NB4 (cell line): ENCODE measurements at regions not wholly inside any gene's neighbourhood (a gene's known extent, or its start where the extent isn't known, plus 50 kb on each side); places are given as distances from the start of the nearest gene placed in this dataset.

Source experiments
- DNase-seq: peaks from one replicate; pipeline ENCODE4 v3.0.0; 2010; ENCODE audit warnings: low read depth
- H3K4me3 ChIP-seq: one replicate; pipeline ENCODE4 v1.5.1; 2011; ENCODE audit warnings: mild to moderate bottlenecking, low read depth, low read length, moderate library complexity
- MYC ChIP-seq: IDR thresholded peaks from 2 replicates; pipeline ENCODE4 v1.6.1; 2011; ENCODE audit warnings: low read depth, low read length
- POLR2A ChIP-seq: IDR thresholded peaks from 2 replicates; pipeline ENCODE4 v1.6.1; 2011; ENCODE audit warnings: mild to moderate bottlenecking; ENCODE audit not compliant: insufficient read length; ENCODE audit errors: extremely low read depth
- TF ChIP-seq, protein P1 (sequence below): IDR thresholded peaks from one replicate; pipeline ENCODE4 v1.5.1; 2012; ENCODE audit warnings: low read depth, low read length
- TF ChIP-seq, protein P2 (sequence below): IDR thresholded peaks from 2 replicates; pipeline ENCODE4 v1.6.1; 2011; ENCODE audit warnings: low read depth, low read length

GRCh38 chr7:156177422-156178055, 365.3 kb upstream of the SHH start:
- TF ChIP-seq, protein P1, sequence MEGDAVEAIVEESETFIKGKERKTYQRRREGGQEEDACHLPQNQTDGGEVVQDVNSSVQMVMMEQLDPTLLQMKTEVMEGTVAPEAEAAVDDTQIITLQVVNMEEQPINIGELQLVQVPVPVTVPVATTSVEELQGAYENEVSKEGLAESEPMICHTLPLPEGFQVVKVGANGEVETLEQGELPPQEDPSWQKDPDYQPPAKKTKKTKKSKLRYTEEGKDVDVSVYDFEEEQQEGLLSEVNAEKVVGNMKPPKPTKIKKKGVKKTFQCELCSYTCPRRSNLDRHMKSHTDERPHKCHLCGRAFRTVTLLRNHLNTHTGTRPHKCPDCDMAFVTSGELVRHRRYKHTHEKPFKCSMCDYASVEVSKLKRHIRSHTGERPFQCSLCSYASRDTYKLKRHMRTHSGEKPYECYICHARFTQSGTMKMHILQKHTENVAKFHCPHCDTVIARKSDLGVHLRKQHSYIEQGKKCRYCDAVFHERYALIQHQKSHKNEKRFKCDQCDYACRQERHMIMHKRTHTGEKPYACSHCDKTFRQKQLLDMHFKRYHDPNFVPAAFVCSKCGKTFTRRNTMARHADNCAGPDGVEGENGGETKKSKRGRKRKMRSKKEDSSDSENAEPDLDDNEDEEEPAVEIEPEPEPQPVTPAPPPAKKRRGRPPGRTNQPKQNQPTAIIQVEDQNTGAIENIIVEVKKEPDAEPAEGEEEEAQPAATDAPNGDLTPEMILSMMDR: no peak
- H3K4me3 ChIP-seq: no peak overlapping the region
- no peak for DNase-seq

DNA sequence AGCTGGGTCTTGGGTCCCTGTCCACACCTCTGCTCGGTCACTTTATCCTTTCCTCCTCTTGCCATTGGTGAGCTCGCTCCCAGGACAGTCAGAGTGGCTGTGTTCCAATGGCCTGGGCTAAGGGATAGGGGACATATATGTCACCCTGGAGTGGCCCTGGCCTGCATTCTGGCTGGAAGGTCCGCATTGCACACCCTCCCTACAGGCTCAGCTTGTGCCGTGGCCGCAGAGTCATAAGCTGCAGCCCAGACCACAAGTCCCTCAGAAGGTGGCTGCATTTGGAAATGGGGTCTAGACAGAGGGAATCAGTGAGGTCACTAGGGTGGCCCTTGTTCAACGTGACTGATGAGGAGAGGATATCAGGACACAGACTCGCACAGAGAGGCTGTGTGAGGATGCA, 363.8 kb upstream of the SHH start:
- no peak overlapping the region for H3K4me3 ChIP-seq
- TF ChIP-seq, protein P1: no peak
- TF ChIP-seq MYC: no peak
- no peak for TF ChIP-seq POLR2A
- TF ChIP-seq, protein P2, sequence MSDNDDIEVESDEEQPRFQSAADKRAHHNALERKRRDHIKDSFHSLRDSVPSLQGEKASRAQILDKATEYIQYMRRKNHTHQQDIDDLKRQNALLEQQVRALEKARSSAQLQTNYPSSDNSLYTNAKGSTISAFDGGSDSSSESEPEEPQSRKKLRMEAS: no peak
- DNase-seq: no peak

- DNase-seq: no peak
Observed at GRCh38 chr7:156175003-156175402, 362.7 kb upstream of the SHH start.

GRCh38 chr7:156174428-156174827, 362.2 kb upstream of the SHH start:
- H3K4me3 ChIP-seq: no peak overlapping the region
- TF ChIP-seq, protein P1: no peak
- TF ChIP-seq MYC: no peak
- TF ChIP-seq POLR2A: no peak
- TF ChIP-seq, protein P2: no peak
- DNase-seq: no peak

More at GRCh38 chr7:156175003-156175402, 362.7 kb upstream of the SHH start:
- H3K4me3 ChIP-seq: no peak overlapping the region
- TF ChIP-seq, protein P2: no peak
- TF ChIP-seq POLR2A: no peak
- TF ChIP-seq, protein P1: no peak
- no peak for TF ChIP-seq MYC

DNA sequence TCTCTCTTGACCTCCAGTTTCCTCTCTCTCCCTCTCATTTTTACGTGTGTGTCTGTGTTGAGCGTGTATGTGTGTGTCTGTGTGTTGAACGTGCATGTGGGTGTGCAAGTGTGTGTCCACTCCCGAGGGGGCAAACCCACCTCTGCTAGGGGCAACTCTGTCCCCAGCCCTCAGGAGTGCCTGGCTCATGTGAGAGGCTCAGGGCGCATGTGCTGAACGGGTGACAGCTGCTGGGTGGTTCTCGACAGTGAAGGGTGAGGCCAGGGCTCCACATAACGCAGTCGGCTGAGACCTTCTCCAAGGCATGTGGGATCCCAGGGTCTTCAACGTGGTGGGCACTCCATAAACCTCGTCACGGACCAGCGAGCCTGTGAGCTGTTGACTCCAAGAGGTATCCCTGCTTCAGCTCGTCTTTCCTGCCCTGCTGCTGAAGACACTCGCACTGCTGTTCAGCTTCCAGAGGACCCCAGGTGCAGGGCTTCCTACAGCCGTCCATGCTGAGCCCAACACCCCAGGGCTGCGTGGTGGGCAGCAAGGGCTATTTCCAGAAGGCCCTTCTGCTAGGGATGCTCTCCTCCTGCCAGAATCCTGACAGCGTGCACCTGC, 361.6 kb upstream of the SHH start:
- TF ChIP-seq, protein P1: no peak
- TF ChIP-seq MYC: no peak
- TF ChIP-seq, protein P2: no peak
- TF ChIP-seq POLR2A: no peak
- DNase-seq: no peak
- H3K4me3 ChIP-seq: no peak overlapping the region
